GM21526 (cell line): ENCODE measurements at regions not wholly inside any gene's neighbourhood (a gene's known extent, or its start where the extent isn't known, plus 50 kb on each side); places are given as distances from the start of the nearest gene placed in this dataset.

Source experiments
- ATAC-seq: cut with Tn5 transposase; IDR thresholded peaks from one replicate; pipeline ENCODE4 v1.9.1; 2021; ENCODE audit warnings: moderate library complexity; ENCODE audit not compliant: unreplicated experiment, low FRiP score

DNA sequence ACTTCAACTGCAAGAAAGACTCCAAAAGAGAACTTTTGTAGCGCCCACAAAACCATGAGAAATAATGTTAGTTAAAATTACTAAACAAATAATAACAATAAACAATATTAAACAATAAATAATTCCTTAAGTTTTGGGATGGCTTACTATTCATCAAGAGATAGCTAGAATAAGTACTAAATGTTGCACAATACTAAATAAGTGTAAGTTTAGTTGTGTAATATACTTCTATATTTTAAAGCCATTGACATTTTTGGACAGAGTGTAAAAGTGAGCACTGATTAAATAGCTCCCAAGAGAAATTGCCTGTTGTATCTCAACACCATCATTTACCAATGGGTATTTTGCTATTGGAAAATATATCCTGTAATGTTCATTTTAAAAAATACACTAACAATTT is 166.7 kb downstream of the ALG10 start:
- ATAC-seq = no peak

GRCh38 chr12:34190054-34190453 is 167.8 kb downstream of the ALG10 start:
- no peak for ATAC-seq

- ATAC-seq = no peak
These were observed 176.6 kb downstream of the ALG10 start for GRCh38 chr12:34198924-34199323.

DNA sequence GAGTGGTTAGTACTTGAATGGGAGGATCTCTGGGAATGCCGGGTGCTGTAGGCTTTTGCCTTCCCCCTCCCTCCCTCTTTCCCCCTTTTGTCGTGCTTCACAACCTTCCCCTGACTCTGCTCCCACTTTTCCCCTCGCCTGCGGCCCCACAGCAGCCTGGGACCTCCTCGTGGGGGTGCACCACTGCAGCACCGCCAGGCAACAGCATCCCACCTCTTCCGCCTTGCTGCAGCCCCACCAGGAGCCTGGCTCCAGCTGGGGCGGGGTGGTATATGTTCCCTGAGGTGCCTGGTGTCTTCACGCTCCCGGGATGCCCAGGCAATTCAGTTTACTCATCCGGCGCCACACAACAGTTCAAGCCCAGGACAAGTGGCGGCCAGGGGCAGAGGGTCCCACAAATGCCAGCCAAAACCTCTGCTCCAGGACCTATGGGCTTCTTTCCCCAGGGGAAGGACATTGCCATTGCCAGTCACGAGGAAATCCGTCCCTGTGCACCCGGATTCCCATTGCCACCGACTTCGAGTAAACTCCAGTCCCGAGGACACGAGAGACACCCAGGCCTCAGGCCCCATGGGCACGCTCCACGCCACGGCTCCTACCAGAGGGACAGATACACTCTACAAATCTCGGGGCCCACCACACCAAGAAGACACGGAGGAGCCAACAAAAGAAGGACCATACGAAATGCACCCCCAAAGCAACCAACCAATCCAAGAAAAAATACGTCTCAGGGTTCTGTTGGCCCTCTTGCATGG is 181.7 kb downstream of the ALG10 start:
- ATAC-seq = no peak

DNA sequence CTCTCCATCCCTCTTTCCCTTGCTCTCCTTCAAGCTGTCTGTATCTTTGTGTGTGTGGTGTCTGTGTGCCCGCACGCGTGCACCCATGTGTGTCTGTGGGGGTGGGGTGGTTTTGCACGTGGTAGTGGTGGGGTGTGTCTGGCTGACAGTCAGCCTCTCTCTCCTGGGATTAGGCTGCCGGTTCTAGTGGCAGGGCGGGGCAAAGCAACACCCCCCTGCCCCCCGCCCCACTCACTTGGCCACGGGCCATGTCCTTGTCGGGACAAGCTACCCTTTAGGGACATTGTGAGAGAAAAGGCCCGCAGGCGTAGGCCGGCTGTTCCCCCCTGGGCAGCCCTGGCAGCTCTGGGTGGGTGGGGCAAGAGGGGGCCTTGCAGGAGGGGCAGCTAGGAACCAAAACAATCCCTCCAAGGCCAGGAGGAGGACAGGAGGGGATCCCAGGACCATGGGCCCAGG is 182.6 kb downstream of the ALG10 start:
- ATAC-seq = no peak

DNA sequence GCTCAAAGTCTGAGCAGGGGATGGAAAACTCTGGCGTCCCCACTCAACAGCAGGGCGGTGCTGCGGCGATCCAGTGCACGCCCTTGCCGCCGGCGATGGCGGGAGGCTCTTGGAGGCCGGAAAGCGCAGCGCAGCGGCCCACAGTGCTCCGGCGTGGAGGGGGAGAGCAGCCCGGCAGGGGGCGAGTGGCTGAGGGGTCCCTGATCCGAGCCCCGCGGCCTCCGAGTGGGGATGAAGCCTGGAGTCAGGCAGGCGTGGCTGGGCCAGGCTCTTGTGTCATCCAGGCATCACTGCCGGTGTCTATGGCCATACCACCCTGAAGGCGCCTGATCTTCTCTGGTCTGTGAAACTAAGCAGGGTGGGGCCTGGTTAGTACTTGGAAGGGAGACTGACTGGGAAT is 183.1 kb downstream of the ALG10 start:
- no peak for ATAC-seq

GRCh38 chr12:34206061-34206785 is 183.9 kb downstream of the ALG10 start:
- no peak for ATAC-seq

DNA sequence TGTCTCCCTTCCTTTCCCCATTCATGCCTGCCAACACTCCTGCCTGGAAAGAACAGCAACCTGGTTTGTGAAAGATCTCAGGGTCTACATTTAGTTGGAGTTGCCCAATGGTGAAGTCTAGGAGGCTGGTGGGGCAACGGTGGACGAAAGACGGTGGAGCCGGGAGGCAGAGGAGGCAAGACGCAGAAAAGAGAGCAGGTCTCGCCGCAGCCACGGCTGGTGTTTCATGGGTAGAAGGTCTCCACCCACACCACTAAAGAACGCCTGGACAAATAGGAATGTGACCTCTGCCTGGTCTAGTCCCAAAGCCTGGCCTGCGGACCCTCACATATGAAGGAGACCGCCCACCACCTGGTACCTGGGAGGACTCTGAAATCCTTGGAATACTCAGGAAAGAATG is 185.6 kb downstream of the ALG10 start:
- ATAC-seq = no peak

- ATAC-seq = no peak
These were observed 186.3 kb downstream of the ALG10 start for GRCh38 chr12:34208331-34209258.

GRCh38 chr12:34209259-34209835 is 187.1 kb downstream of the ALG10 start:
- ATAC-seq = no peak

GRCh38 chr12:34210183-34210582 is 187.9 kb downstream of the ALG10 start:
- ATAC-seq = no peak

DNA sequence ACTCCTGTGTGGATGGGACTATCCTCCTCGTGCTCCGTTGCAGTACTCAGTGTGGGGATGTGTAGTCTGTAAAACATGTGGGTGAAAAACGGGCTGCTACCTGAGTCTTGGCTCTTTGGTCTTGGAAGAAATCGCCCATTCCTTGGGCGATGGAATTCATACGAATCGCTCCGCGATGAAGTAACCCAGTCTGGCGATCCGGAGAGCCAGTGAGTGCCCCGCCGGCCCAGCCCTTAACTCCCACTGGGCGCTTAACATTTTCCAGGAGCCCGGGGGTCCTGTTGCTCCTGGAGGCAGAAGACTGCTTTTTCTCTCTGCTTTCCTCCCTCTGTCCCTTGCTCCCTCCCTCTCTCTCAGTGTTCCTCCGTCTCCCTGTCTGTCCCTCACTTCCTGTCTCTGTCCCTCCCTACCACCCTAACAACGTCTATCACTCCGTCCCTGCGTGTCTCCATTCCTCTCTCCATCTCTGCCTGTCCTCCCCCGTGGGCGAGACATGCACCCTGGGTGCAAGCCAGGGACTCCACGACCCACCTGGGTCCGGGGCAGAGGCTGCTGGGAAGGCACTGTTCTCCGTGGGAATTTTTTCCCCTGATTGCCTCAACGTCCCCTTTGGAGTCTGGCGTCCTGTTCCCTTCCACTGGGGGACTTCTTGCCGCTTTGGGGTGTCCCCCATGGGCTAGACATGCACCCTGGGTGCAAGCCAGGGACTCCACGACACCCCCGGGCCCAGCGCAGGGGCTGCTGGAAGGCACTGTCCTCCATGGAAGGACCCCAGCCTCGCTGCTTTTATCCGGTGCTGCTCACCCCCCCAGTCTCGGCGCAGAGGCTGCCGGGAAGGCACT is 188.6 kb downstream of the ALG10 start:
- no peak for ATAC-seq

DNA sequence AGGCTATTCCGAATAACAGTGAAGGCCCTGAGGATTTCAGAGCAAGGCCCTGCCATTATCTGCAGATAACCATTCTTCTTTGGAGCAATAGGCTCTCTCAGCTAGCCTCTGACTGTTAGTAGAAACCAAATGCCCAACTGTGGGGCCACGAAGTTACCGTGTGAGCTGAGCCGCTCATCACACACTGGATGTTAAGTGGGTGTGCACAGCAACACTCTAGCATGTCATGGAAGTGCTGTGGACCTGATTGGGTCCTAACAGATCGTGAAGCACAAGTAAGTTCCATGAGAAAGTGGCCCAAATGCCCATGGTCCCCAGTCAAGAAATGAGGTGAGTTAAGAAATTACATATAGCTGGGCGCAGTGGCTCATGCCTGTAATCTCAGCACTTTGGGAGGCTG is 190.4 kb downstream of the ALG10 start:
- ATAC-seq = no peak

- ATAC-seq = no peak
These were observed 191.7 kb downstream of the ALG10 start for GRCh38 chr12:34214011-34214410.

GRCh38 chr12:34215213-34215892 is 193.1 kb downstream of the ALG10 start:
- no peak for ATAC-seq

- no peak for ATAC-seq
These were observed 193.6 kb downstream of the ALG10 start for GRCh38 chr12:34215893-34216285.

GRCh38 chr12:34217660-34218059 is 195.4 kb downstream of the ALG10 start:
- ATAC-seq = no peak

DNA sequence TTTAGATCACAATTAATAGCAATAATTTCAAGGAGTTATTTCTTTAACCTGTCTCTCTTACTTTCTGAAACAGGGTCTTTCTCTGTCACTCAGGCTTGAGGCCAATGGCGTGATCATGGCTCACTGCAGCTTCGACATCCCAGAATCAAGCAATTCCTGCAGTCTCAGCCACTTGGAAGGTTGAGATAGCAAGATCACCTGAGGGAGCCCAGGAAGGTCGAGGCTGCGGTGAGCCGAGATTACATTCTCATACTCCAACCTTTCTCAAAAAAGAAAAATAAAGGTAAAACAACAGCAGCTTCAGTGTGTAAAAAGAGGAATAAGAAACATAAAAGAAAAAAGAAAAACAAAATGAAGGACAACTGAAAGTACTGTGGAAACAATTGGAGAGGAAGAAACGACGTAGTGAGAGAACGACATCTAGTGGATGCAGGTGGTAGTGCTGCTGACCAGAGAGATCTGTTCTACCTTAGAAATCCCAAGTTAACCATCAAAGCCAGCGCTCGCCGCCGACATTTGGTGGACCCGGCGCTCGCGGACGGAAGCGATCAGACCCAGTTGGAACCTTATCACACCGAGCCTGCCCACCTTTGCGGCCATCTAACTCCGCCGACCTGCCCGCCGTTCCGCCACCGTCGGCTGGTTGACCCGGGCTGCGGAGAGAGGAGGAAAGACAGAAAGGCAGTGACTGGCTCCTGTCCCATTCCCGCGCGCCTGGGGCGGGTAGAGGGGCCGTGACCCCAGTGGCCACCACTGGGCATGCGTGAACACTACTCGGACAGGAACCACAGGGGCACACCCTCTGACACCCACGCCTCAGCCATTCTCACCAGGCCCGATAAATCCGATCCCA is 196.1 kb downstream of the ALG10 start:
- ATAC-seq = peak; percentile 85
